Ovary (tissue), 3 donors: ENCODE measurements at regions not wholly inside any gene's neighbourhood (a gene's known extent, or its start where the extent isn't known, plus 50 kb on each side); places are given as distances from the start of the nearest gene placed in this dataset.
"Not testable (repeated sequence)": the region's sequence is repeated elsewhere in the genome, so short reads cannot be mapped to it uniquely, and the experiment has no call there.

Source experiments
- CTCF ChIP-seq, 3 donors: fragments of 450-650 bp in 2 of 3; fragments of 200-600 bp in 1 of 3; IDR thresholded peaks; one replicate each; pipeline versions ENCODE4 v1.5.1 to v1.8.0; 2016 to 2022; ENCODE audit warnings: antibody characterized with exemption in 3 of 3, mild to moderate bottlenecking in 1 of 3
- POLR2A ChIP-seq: fragments of 450-650 bp; IDR thresholded peaks from one replicate; pipeline ENCODE4 v1.6.1; 2017; ENCODE audit warnings: antibody characterized with exemption, mild to moderate bottlenecking, moderate library complexity
- donor health status: DM: no; HTN: no; CAD: no.

DNA sequence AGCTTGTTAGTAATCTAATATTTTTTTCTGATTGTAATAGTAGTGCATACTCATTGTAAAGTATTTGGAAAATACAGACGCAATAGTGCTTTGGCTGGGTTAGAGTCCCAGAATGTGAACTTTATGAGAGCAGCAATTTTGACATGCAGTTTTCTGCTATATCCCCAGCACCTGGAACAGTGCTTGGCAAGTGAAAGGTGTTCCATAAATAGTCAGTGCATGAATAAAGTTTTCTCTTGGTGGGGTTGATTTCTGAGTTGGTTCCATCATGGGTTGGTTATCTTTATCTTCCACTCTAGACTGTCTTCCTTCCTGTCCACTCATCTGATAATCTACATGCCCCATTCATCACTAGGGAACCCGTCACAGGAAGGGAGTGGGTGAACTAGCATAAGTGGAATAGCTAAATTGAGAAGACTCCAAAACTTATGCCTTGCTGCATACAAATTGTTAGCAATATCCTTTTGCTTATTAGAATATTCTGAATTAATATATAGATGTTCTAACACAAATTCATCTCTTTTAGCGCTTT, 69.3 kb upstream of the MINPP1 start:
- not testable (repeated sequence) for TF ChIP-seq CTCF (IDR thresholded peaks at IDR 0.05); POLR2A
